Mammary epithelial cell (primary cell): ENCODE measurements at regions not wholly inside any gene's neighbourhood (a gene's known extent, or its start where the extent isn't known, plus 50 kb on each side); places are given as distances from the start of the nearest gene placed in this dataset.

Experiments
- EZH2 ChIP-seq: IDR thresholded peaks from 2 replicates; pipeline ENCODE4 v1.6.1; 2012; ENCODE audit warnings: low read length, inconsistent platforms, borderline replicate concordance
- TF ChIP-seq, protein P1 (sequence below), 2 donors: IDR thresholded peaks in 1 of 2; conservative IDR thresholded peaks in 1 of 2; 2 replicates each; pipeline ENCODE4 v1.5.1; 2011 to 2012; ENCODE audit warnings: inconsistent platforms in 2 of 2, low read length in 2 of 2, mild to moderate bottlenecking in 2 of 2, control low read depth in 1 of 2, low read depth in 1 of 2; ENCODE audit not compliant: insufficient read depth in 1 of 2; ENCODE audit errors: extremely low read depth in 1 of 2

DNA sequence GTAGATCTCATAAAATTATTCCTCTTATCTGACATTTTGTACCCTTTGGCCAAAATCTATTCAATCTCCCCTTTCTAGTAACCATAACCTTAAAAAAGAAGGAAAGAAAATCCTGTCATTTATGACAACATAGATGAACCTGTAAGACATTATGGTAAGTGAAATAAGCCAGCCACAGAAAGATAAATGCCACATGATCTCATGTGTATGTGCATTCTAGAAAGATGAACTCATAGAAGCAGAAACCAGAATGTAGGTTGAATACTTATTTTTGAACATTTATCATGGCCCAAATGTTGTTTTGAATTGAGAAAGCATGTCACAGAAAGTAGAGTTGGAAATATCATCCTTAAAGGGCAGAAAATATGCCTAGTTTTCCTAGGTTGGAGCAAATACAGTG lies 1053.6 kb downstream of the SLC6A15 start:
- TF ChIP-seq, protein P1, sequence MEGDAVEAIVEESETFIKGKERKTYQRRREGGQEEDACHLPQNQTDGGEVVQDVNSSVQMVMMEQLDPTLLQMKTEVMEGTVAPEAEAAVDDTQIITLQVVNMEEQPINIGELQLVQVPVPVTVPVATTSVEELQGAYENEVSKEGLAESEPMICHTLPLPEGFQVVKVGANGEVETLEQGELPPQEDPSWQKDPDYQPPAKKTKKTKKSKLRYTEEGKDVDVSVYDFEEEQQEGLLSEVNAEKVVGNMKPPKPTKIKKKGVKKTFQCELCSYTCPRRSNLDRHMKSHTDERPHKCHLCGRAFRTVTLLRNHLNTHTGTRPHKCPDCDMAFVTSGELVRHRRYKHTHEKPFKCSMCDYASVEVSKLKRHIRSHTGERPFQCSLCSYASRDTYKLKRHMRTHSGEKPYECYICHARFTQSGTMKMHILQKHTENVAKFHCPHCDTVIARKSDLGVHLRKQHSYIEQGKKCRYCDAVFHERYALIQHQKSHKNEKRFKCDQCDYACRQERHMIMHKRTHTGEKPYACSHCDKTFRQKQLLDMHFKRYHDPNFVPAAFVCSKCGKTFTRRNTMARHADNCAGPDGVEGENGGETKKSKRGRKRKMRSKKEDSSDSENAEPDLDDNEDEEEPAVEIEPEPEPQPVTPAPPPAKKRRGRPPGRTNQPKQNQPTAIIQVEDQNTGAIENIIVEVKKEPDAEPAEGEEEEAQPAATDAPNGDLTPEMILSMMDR (conservative IDR thresholded peaks at IDR 0.05 in 1 of 2, IDR thresholded peaks at IDR 0.05 in 1 of 2; ENCODE audit: extremely low read depth in 1 of 2, insufficient read depth in 1 of 2, low read depth in 1 of 2, low read length in 2 of 2): no peak
- no peak for TF ChIP-seq EZH2
